ENCODE measurements at regions not wholly inside any gene's neighbourhood (a gene's known extent, or its start where the extent isn't known, plus 50 kb on each side); places are given as distances from the start of the nearest gene placed in this dataset.

DNA sequence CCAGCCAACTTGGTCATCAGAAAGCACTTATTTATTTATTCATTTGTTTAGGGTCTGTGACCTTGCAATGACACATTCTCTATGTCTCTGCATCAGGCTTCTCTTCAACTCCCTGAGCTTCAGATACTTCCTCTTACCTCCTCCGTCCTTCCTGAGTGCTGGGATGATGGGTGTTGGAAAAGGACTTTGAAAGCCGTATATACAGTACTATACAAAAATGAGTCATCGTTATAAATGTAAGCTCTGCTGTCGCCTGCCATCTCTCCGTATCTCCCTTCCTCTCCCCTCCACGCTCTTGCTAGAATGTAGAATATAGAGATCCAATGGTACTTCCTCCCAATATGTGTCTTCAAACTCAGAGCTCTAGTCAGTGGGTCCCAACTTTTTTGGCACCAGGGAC, 91.9 kb upstream of the SALL4 start:
- TF ChIP-seq POLR2AphosphoS5 (IDR thresholded peaks at IDR 0.05; ENCODE audit: insufficient read depth in 1 of 2, low read depth in 1 of 2), result no peak
- TF ChIP-seq, protein P1, sequence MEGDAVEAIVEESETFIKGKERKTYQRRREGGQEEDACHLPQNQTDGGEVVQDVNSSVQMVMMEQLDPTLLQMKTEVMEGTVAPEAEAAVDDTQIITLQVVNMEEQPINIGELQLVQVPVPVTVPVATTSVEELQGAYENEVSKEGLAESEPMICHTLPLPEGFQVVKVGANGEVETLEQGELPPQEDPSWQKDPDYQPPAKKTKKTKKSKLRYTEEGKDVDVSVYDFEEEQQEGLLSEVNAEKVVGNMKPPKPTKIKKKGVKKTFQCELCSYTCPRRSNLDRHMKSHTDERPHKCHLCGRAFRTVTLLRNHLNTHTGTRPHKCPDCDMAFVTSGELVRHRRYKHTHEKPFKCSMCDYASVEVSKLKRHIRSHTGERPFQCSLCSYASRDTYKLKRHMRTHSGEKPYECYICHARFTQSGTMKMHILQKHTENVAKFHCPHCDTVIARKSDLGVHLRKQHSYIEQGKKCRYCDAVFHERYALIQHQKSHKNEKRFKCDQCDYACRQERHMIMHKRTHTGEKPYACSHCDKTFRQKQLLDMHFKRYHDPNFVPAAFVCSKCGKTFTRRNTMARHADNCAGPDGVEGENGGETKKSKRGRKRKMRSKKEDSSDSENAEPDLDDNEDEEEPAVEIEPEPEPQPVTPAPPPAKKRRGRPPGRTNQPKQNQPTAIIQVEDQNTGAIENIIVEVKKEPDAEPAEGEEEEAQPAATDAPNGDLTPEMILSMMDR (IDR thresholded peaks at IDR 0.05), result no peak
